ENCODE measurements at regions not wholly inside any gene's neighbourhood (a gene's known extent, or its start where the extent isn't known, plus 50 kb on each side); places are given as distances from the start of the nearest gene placed in this dataset.

GRCh38 chr4:72714482-72715279 is 145.7 kb upstream of the ADAMTS3 start:
- TF ChIP-seq CTCF (IDR thresholded peaks at IDR 0.05) (no peak), EP300 (IDR thresholded peaks at IDR 0.05) (no peak), POLR2AphosphoS5 (IDR thresholded peaks at IDR 0.05) (no peak), POLR2A (IDR thresholded peaks at IDR 0.05) (no peak)

Data from stomach (tissue), 4 donors.